Gastrocnemius medialis (tissue), 4 donors: ENCODE measurements at regions not wholly inside any gene's neighbourhood (a gene's known extent, or its start where the extent isn't known, plus 50 kb on each side); places are given as distances from the start of the nearest gene placed in this dataset.

Experiments used
- CTCF ChIP-seq, 5 experiments: fragments of 450-650 bp in 3 of 5; fragments of 200-600 bp in 2 of 5; sonication (generic) in 2 of 5; IDR thresholded peaks in 4 of 5; conservative IDR thresholded peaks in 1 of 5; 1 replicate in 4 of 5; 2 replicates in 1 of 5; pipeline ENCODE4 v1.5.1; 2016 to 2019; ENCODE audit warnings: antibody characterized with exemption in 5 of 5, mild to moderate bottlenecking in 3 of 5, moderate library complexity in 3 of 5
- POLR2A ChIP-seq, 2 donors: fragments of 450-650 bp; IDR thresholded peaks; one replicate each; pipeline ENCODE4 v1.6.1; 2017; ENCODE audit warnings: antibody characterized with exemption in 2 of 2, mild to moderate bottlenecking in 2 of 2, moderate library complexity in 2 of 2

DNA sequence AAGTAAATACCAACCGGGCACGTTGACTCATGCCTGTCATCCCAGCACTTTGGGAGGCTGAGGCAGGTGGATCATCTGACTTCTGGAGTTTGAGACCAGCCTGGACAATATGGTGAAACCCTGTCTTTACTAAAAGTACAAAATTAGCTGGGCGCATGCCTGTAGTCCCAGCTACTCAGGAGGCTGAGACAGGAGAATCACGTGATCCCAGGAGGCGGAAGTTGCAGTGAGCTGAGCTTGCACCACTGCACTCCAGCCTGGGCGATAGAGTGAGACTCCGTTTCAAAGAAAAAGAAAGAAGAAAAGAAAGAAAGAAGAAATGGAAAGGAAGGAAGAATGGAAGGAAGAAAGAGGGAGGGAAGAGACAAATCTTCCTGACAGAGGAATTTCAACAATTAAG is 108.7 kb downstream of the AHSP start:
- TF ChIP-seq CTCF (IDR thresholded peaks at IDR 0.05 in 4 of 5, conservative IDR thresholded peaks at IDR 0.05 in 1 of 5): no peak
- TF ChIP-seq POLR2A (IDR thresholded peaks at IDR 0.05): no peak
